H1 (cell line): ENCODE measurements at regions not wholly inside any gene's neighbourhood (a gene's known extent, or its start where the extent isn't known, plus 50 kb on each side); places are given as distances from the start of the nearest gene placed in this dataset.

Experiments used
- CTCF ChIA-PET: fragments of 300-600 bp; sonication (Branson Sonifier 250); formaldehyde crosslinking; loops from one replicate; lab custom pipeline; 2021; ENCODE audit not compliant: partially characterized antibody; lab: Charles Lee
- POLR2A ChIA-PET: fragments of 300-600 bp; sonication (Branson Sonifier 250); formaldehyde crosslinking; loops from one replicate; lab custom pipeline; 2021; ENCODE audit warnings: inconsistent platforms; ENCODE audit not compliant: partially characterized antibody; lab: Charles Lee
- DNase-seq, 2 experiments: peaks; one replicate each; pipeline versions ENCODE4 v3.0.0 to v3.0.0-alpha.2; 2010 to 2022; ENCODE audit warnings: low spot score in 2 of 2, low read depth in 1 of 2, mixed read lengths in 1 of 2
- FAIRE-seq: peaks from 2 replicates; lab custom pipeline; 2011; peaks lifted over from hg19 to GRCh38; lab: Jason Lieb, UNC
- H2AFZ ChIP-seq: 2 replicates; pipeline ENCODE4 v1.8.1; 2012; ENCODE audit warnings: low read length, inconsistent platforms
- H2AK5ac ChIP-seq: 2 replicates; pipeline ENCODE4 v1.6.1; 2013; ENCODE audit warnings: low read depth, low read length
- H2BK120ac ChIP-seq: replicated peaks from 2 replicates; pipeline ENCODE3; 2013; ENCODE audit warnings: low read depth, low read length, inconsistent platforms
- H2BK12ac ChIP-seq: 2 replicates; pipeline ENCODE4 v1.6.1; 2013; ENCODE audit warnings: low read depth, low read length
- H2BK15ac ChIP-seq: 2 replicates; pipeline ENCODE4 v1.6.1; 2013; ENCODE audit warnings: low read length
- H2BK20ac ChIP-seq: 2 replicates; pipeline ENCODE4 v1.6.1; 2013; ENCODE audit warnings: low read length
- H2BK5ac ChIP-seq: 2 replicates; pipeline ENCODE4 v1.6.1; 2013; ENCODE audit warnings: low read depth, low read length
- H3K14ac ChIP-seq: 2 replicates; pipeline ENCODE4 v1.6.1; 2013; ENCODE audit warnings: inconsistent platforms; ENCODE audit not compliant: insufficient read length
- H3K18ac ChIP-seq: 2 replicates; pipeline ENCODE4 v1.6.1; 2013; ENCODE audit warnings: low read length; ENCODE audit errors: extremely low read depth
- H3K23ac ChIP-seq: 2 replicates; pipeline ENCODE4 v1.6.1; 2013; ENCODE audit warnings: inconsistent platforms; ENCODE audit not compliant: insufficient read length
- H3K23me2 ChIP-seq: 2 replicates; pipeline ENCODE4 v1.6.1; 2013; ENCODE audit warnings: low read depth, low read length
- H3K27ac ChIP-seq: 2 replicates; pipeline ENCODE4 v1.6.1; 2011; ENCODE audit warnings: low read depth, low read length, inconsistent platforms
- H3K27me3 ChIP-seq, 4 experiments: replicated peaks in 1 of 4; 1 replicate in 1 of 4; 2 replicates in 3 of 4; pipeline versions ENCODE4 v1.6.1 to v1.8.1; 2011 to 2013; ENCODE audit warnings: low read length in 3 of 4, mild to moderate bottlenecking in 3 of 4, inconsistent platforms in 2 of 4, mixed read lengths in 2 of 4, moderate library complexity in 1 of 4; ENCODE audit not compliant: control insufficient read depth in 3 of 4, insufficient read depth in 3 of 4; ENCODE audit errors: extremely low read depth in 1 of 4
- H3K36me3 ChIP-seq, 4 experiments: 2 replicates each; pipeline versions ENCODE4 v1.6.1 to v1.8.1; 2011 to 2013; ENCODE audit warnings: mild to moderate bottlenecking in 4 of 4, low read length in 3 of 4, moderate library complexity in 2 of 4, control low read depth in 1 of 4, inconsistent platforms in 1 of 4; ENCODE audit not compliant: insufficient read depth in 4 of 4, control insufficient read depth in 2 of 4
- H3K4ac ChIP-seq: replicated peaks from 2 replicates; pipeline ENCODE3; 2013; ENCODE audit warnings: low read length, low read depth, mixed read lengths, inconsistent platforms; ENCODE audit not compliant: insufficient read length
- H3K4me1 ChIP-seq, 4 experiments: replicated peaks in 1 of 4; 1 replicate in 1 of 4; 2 replicates in 3 of 4; pipeline versions ENCODE4 v1.6.1 to v1.8.1; 2011 to 2013; ENCODE audit warnings: low read length in 3 of 4, inconsistent platforms in 2 of 4, mixed read lengths in 1 of 4; ENCODE audit not compliant: insufficient read depth in 4 of 4, control insufficient read depth in 3 of 4
- H3K4me2 ChIP-seq, 2 experiments: 2 replicates each; pipeline versions ENCODE4 v1.6.1 to v1.8.1; 2011 to 2013; ENCODE audit warnings: low read depth in 2 of 2, low read length in 2 of 2, control low read depth in 1 of 2, inconsistent platforms in 1 of 2, mild to moderate bottlenecking in 1 of 2; ENCODE audit not compliant: insufficient read depth in 1 of 2
- H3K4me3 ChIP-seq, 4 experiments: fragments of 200-600, 300-600 bp in 1 of 4; sonication (generic), shearing (Covaris generic), sonication (Bioruptor Twin) in 1 of 4; 2 replicates each; pipeline versions ENCODE4 v1.5.1 to v1.8.1; 2011 to 2016; ENCODE audit warnings: low read length in 4 of 4, low read depth in 3 of 4, control low read depth in 2 of 4, inconsistent platforms in 2 of 4, mild to moderate bottlenecking in 2 of 4, mixed read lengths in 1 of 4, moderate library complexity in 1 of 4; ENCODE audit not compliant: insufficient read depth in 2 of 4; ENCODE audit errors: extremely low read depth in 1 of 4
- H3K56ac ChIP-seq: replicated peaks from 2 replicates; pipeline ENCODE3; 2013; ENCODE audit warnings: low read depth, mild to moderate bottlenecking, mixed read lengths, low read length, inconsistent platforms; ENCODE audit not compliant: insufficient read length
- H3K79me1 ChIP-seq: 2 replicates; pipeline ENCODE4 v1.6.1; 2013; ENCODE audit warnings: low read depth, low read length, control low read depth
- H3K79me2 ChIP-seq, 2 experiments: 2 replicates each; pipeline versions ENCODE4 v1.6.1 to v1.8.1; 2012 to 2013; ENCODE audit warnings: low read length in 2 of 2, mild to moderate bottlenecking in 2 of 2, inconsistent platforms in 1 of 2; ENCODE audit not compliant: insufficient read depth in 2 of 2, control insufficient read depth in 1 of 2
- H3K9ac ChIP-seq, 4 experiments: replicated peaks in 1 of 4; 1 replicate in 1 of 4; 2 replicates in 3 of 4; pipeline versions ENCODE4 v1.6.1 to v1.8.1; 2011 to 2013; ENCODE audit warnings: low read depth in 3 of 4, low read length in 3 of 4, control low read depth in 2 of 4, mild to moderate bottlenecking in 2 of 4, moderate library complexity in 2 of 4, inconsistent platforms in 1 of 4; ENCODE audit errors: extremely low read depth in 1 of 4
- H3K9me3 ChIP-seq, 2 experiments: 2 replicates each; pipeline versions ENCODE4 v1.6.1 to v1.8.1; 2012 to 2013; ENCODE audit warnings: mild to moderate bottlenecking in 2 of 2, moderate library complexity in 2 of 2, control low read depth in 1 of 2, inconsistent platforms in 1 of 2, low read depth in 1 of 2, low read length in 1 of 2, mixed read lengths in 1 of 2; ENCODE audit not compliant: insufficient read depth in 2 of 2
- H4K20me1 ChIP-seq, 2 experiments: replicated peaks in 1 of 2; 2 replicates each; pipeline versions ENCODE3 to v1.8.1; 2011 to 2013; ENCODE audit warnings: inconsistent platforms in 2 of 2, low read length in 2 of 2, mild to moderate bottlenecking in 1 of 2; ENCODE audit not compliant: insufficient read depth in 2 of 2, control insufficient read depth in 1 of 2
- H4K5ac ChIP-seq: 2 replicates; pipeline ENCODE4 v1.6.1; 2013; ENCODE audit warnings: low read length, low read depth, mixed read lengths, inconsistent platforms; ENCODE audit not compliant: insufficient read length
- H4K8ac ChIP-seq: 2 replicates; pipeline ENCODE4 v1.8.0; 2013; ENCODE audit warnings: mild to moderate bottlenecking, moderate library complexity, low read length, inconsistent platforms; ENCODE audit not compliant: insufficient read depth; ENCODE audit errors: extremely low read depth
- H4K91ac ChIP-seq: replicated peaks from 2 replicates; pipeline ENCODE3; 2013; ENCODE audit warnings: low read length, mixed read lengths, inconsistent platforms; ENCODE audit not compliant: insufficient read length
- CHD2 ChIP-seq: IDR thresholded peaks from 2 replicates; pipeline ENCODE4 v1.6.1; 2012; ENCODE audit warnings: low read length, improper control_type of control experiment
- EGR1 ChIP-seq: IDR thresholded peaks from 2 replicates; pipeline ENCODE4 v1.6.1; 2011; ENCODE audit warnings: low read depth, low read length, borderline replicate concordance
- HDAC2 ChIP-seq, 2 experiments: fragments of 300-600 bp in 1 of 2; sonication (generic) in 1 of 2; IDR thresholded peaks; 2 replicates each; pipeline ENCODE4 v1.6.1; 2011 to 2012; ENCODE audit warnings: low read depth in 2 of 2, low read length in 2 of 2, mild to moderate bottlenecking in 2 of 2, moderate library complexity in 2 of 2, borderline replicate concordance in 1 of 2, inconsistent platforms in 1 of 2
- RAD21 ChIP-seq, 2 experiments: IDR thresholded peaks in 1 of 2; conservative IDR thresholded peaks in 1 of 2; 2 replicates each; pipeline ENCODE4 v1.6.1; 2011; ENCODE audit warnings: low read depth in 2 of 2, low read length in 2 of 2, improper control_type of control experiment in 1 of 2, inconsistent platforms in 1 of 2, mild to moderate bottlenecking in 1 of 2, moderate library complexity in 1 of 2
- RFX5 ChIP-seq: IDR thresholded peaks from 2 replicates; pipeline ENCODE4 v1.6.1; 2011; ENCODE audit warnings: low read depth, low read length, improper control_type of control experiment, borderline replicate concordance
- SIX5 ChIP-seq: IDR thresholded peaks from 2 replicates; pipeline ENCODE4 v1.6.1; 2011; ENCODE audit warnings: mild to moderate bottlenecking, low read depth, low read length
- SP1 ChIP-seq: IDR thresholded peaks from 2 replicates; pipeline ENCODE4 v1.6.1; 2011; ENCODE audit warnings: low read depth, low read length
- SP2 ChIP-seq: IDR thresholded peaks from 2 replicates; pipeline ENCODE4 v1.6.1; 2012; ENCODE audit warnings: mild to moderate bottlenecking, low read length, inconsistent platforms
- TCF12 ChIP-seq: IDR thresholded peaks from 2 replicates; pipeline ENCODE4 v1.6.1; 2011; ENCODE audit warnings: low read depth, mild to moderate bottlenecking, low read length
- WGBS, 2 experiments: shearing (Covaris generic) in 1 of 2; methylation state at CpG; one replicate each; pipeline versions ENCODE4 v1.1.6 to v1.1.7; 2013 to 2015; ENCODE audit warnings: low lambda C conversion rate in 2 of 2, mixed read lengths in 2 of 2, inconsistent platforms in 1 of 2, low coverage in 1 of 2, missing lambda C conversion rate in 1 of 2; ENCODE audit not compliant: insufficient replicate concordance in 2 of 2, insufficient coverage in 1 of 2, insufficient read length in 1 of 2; ENCODE audit errors: extremely low coverage in 1 of 2, missing lambda C conversion rate in 1 of 2; 5-methylcytosine and 5-hydroxymethylcytosine counted together

- H2AK5ac ChIP-seq = no peak overlapping the region
- WGBS, 2 experiments = 93% methylated on average over 4 of the region's 4 CpGs; no CpG with 5 or more reads in 1 of the 2 experiments
- H3K79me2 ChIP-seq = no peaks in the 10 kb centered on the region
- no peak overlapping the region for H4K91ac ChIP-seq
- no peak overlapping the region for H4K5ac ChIP-seq
- no peak overlapping the region for H2BK5ac ChIP-seq
- CTCF ChIA-PET = interaction anchor here (0.6 to 1.9 kb wide), 3 partner anchors 45 to 560 kb away, joined by 3 to 7 read pairs (median 3); no protein-coding TSS in a partner anchor
- no peak overlapping the region for H3K9ac ChIP-seq
- no peak for FAIRE-seq
- no peaks in the 10 kb centered on the region for H3K36me3 ChIP-seq
- TF ChIP-seq SP1 = no peak
- TF ChIP-seq HDAC2 (IDR thresholded peaks at IDR 0.05; ENCODE audit: borderline replicate concordance in 1 of 2, low read depth in 2 of 2, low read length in 2 of 2) = no peak
- no peak for TF ChIP-seq SP2
- no peak for TF ChIP-seq EGR1
- no peak for TF ChIP-seq TCF12
- no peak for TF ChIP-seq RAD21 (IDR thresholded peaks at IDR 0.05 in 1 of 2, conservative IDR thresholded peaks at IDR 0.05 in 1 of 2; ENCODE audit: low read depth in 2 of 2, low read length in 2 of 2)
- no peak for TF ChIP-seq SIX5
- no peak for TF ChIP-seq CHD2
- TF ChIP-seq RFX5 = no peak
- TF ChIP-seq, all 59 proteins: peak for 0
- Histone ChIP-seq H3K14ac (no peak overlapping the region), H3K4me2 (no peak overlapping the region), H3K4me3 (no peak overlapping the region), H2AFZ (0 out of 2 replicates have a peak overlapping the region, but pooled peaks have one; percentile 6), H2BK15ac (no peak overlapping the region), H3K79me1 (no peaks in the 10 kb centered on the region), H3K18ac (no peak overlapping the region), H3K56ac (no peak overlapping the region), H2BK20ac (no peak overlapping the region), H2BK120ac (no peak overlapping the region), H3K23me2 (no peaks in the 10 kb centered on the region), H4K8ac (no peak overlapping the region), H3K9me3 (no peaks in the 10 kb centered on the region), H3K4ac (no peak overlapping the region), H3K27me3 (no peaks in the 10 kb centered on the region), H4K20me1 (no peaks in the 10 kb centered on the region), H3K4me1 (no peaks in the 10 kb centered on the region), H3K23ac (no peak overlapping the region), H3K27ac (no peak overlapping the region), H2BK12ac (no peak overlapping the region)
- POLR2A ChIA-PET = no interaction called here
- DNase-seq = no peak
Observed at GRCh38 chr3:167030082-167030725, 349.9 kb downstream of the ZBBX start.
